HG03378 (cell line): ENCODE measurements at regions not wholly inside any gene's neighbourhood (a gene's known extent, or its start where the extent isn't known, plus 50 kb on each side); places are given as distances from the start of the nearest gene placed in this dataset.
"Not testable (repeated sequence)": the region's sequence is repeated elsewhere in the genome, so short reads cannot be mapped to it uniquely, and the experiment has no call there.

ENCODE experiments used
- ATAC-seq: cut with Tn5 transposase; IDR thresholded peaks from one replicate; pipeline ENCODE4 v1.9.1; 2021; ENCODE audit warnings: mild to moderate bottlenecking, moderate library complexity; ENCODE audit not compliant: unreplicated experiment

DNA sequence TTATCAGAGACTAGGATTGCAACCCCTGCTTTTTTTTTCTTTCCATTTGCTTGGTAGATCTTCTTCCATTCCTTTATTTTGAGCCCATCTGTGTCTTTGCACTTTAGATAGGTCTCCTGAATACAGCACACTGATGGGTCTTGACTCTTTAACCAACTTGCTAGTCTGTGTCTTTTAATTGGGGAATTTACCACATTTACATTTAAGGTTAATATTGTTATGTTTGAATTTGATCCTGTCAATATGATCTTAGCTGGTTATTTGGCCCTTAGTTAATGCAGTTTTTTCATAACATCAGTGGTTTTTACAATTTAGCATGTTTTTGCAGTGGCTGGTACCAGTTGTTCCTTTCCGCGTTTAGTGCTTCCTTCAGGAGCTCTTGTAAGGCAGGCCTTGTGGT lies 437.2 kb downstream of the ARL4A start:
- not testable (repeated sequence) for ATAC-seq

DNA sequence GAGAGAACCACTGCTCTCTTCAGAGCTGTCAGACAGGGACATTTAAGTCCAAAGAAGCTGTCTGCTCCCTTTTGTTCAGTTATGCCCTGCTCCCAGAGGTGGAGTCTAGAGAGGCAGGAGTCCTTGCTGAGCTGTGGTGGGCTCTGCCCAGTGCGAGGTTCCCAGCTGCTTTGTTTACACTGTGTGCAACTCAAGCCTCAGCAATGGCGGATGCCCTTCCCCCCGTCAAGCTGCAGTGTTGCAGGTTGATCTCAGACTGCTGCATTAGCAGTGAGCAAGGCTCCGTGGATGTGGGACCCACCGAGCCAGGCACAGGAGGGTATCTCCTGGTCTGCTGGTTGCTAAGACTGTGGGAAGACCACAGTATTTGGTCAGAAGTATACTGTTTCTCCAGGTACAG lies 438.9 kb downstream of the ARL4A start:
- no peak for ATAC-seq

DNA sequence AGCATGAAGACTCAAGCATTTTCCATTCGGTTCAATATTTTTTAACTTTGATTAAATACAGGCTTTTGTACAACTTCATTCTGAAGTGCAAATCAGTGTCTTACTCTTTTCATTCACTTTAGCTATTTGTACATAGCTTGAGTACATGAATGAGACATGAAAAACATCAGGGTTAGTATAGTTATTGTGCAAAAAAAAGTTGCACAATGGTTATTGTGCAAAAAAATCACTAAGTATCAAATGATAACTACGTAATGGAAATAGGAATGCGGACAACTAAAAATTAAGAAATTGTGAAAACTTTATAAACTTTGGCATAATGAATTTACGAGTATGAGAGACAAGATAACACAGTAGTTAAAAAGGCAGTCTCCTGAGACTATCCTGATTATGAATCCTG lies 442.9 kb downstream of the ARL4A start:
- no peak for ATAC-seq

DNA sequence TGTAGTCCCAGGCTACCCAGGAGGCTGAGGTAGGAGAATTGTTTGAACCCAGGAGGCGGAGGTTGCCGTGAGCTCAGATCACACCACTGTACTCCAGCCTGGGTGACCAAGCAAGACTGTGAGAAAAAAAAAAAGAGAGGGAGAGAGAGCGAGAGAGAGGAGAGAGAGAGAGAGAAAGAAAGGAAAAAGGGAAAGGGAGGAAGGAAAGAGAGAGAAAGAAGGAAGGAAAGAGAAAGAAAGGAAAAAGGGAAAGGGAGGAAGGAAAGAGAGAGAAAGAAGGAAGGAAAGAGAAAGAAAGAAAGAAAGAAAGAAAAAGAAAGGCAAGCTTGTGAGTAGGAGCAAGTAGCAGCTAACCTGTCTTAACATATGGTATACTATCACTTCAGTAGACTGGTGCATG lies 443.5 kb downstream of the ARL4A start:
- ATAC-seq, result not testable (repeated sequence)

DNA sequence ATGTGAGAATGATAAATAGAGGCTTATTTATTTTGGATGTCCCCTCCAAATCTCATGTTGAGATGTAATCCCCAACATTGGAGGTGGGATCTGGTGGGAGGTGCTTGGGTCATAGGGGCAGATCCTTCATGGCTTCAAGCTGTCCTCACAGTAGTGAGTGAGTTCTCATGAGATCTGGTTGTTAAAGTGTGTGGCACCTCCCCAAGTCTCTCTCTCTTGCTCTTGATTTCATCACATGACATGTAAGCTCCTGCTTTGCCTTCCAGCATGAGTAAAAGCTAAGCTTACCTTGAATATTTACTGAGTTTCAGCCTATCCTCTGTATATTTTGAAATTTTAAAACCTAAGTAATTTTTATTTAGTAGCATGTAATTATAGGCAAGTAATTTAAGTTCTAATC lies 444.9 kb downstream of the ARL4A start:
- no peak for ATAC-seq

DNA sequence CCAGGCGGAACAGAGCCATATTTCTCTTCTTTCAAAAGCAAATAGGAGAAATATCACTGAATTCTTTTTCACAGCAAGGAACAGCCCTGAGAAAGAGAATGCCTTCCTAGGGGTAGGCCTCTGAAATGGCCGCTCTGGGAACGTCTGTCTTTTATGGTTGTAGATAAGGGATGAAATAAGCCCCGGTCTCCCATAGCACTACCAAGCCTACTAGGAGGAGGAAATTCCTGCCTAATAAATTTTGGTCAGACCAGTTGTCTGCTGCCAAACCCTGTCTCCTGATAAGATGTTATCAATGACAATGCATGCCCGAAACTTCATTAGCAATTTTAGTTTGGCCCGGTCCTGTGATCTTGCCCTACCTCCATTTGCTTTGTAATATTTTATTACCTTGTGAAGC lies 448.9 kb downstream of the ARL4A start:
- ATAC-seq, result not testable (repeated sequence)

DNA sequence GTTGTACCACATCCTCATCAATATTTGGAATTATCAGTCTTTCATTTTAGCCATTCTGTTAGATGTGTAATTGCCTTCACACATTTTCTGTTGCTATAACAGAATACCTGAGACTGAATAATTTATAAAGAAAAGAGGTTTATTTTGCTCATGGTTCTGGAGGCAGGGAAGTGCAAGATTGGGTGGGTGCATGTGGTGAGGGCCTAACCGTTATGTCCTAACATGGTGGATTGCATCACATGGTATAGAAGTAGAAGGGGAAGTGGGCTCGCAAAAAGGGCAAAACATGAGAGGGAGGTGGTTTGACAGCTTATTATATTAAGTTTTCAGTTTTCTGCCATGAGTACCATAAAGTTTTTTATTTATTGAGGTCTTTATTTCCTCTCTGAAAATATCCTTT lies 452.0 kb downstream of the ARL4A start:
- ATAC-seq, result no peak

DNA sequence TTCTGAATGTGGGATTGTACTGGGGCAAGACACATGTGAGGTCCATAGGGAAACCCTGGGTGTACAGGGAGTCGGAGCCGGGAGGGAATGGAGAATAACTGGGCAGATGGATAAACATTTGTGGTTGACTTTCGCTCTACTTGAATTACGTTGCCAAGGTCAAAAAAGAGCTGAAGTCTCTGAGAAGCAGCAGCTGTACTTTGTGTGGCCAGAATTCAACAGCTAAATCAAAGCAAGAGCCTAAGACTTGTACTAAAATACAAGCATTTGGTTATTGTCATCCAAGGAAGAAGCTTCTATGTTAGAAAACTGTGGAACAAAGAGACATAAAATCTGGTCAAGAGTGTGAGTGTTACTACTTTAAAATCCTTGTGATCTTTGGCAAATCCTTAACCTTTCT lies 457.2 kb downstream of the ARL4A start:
- no peak for ATAC-seq

DNA sequence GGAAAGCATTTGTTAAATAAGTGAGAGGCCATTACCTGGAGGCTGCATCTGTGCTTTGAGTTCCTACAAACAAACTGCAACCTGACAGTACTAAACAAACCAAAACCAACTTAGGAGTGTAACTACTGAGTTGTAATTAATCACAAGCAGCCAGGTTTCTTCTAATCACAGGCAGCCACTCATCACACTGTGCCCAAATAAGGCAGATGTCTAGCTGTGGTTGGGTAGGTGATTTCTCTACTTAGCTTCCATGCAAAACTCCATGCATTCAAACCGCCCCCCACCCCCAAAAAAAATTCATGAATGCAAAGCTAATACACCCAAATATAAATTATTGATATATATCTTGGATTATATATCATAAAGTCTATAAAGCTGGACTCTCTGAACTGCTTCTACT lies 461.1 kb downstream of the ARL4A start:
- no peak for ATAC-seq

DNA sequence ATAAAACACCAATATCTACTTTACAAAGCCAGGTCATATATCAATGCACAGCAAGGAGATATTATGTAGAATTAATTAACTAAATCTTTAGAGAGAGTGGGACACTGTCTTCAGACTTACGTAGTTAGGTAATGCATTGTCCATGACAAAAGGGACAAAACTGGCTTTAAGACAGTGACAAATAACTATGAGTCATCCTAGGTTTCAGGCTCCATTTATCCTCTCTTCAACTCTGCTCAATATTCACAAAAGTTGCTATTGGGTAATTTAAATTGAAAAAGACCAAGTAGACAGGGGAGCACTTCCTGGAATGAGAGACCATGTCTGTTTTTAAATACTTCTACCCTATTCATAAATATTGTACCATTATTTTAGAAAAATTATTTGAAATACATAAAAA lies 464.5 kb downstream of the ARL4A start:
- ATAC-seq, result no peak

DNA sequence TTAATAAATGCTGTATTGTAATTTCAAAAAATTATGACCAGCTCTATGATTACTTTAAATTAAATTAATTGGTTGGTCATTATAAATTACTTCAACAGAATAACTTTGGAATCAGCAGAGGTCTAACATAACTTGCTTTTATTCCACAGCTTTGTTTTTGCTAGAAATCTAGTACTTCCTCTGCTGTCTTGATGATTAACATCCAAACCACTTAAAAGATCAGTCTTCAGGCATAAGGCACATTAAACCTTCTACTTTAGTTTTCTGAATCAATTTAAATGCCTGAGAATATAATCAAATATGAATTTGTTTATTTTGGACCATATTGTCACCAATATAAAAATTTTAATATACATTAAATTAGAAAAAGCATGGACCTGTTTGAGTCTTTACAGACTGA lies 465.3 kb downstream of the ARL4A start:
- ATAC-seq, result no peak

DNA sequence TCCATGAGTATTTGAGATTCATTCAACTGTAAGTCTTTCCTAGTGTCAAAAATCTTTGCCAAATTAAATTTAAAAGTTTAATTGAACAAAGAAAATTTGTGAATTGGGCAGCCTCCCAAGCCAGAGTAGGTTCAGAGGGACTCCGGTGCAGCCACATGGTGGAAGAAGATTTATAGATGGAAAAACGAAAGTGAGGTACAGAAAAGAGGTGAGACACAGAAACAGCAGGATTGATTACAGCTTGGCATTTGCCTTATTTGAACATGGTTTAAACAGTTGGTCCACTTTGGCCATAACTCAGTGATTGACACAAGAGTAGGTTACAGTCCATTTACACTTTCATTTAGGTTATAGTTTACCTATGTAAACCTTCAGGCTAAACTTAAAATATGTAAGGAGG lies 465.8 kb downstream of the ARL4A start:
- no peak for ATAC-seq

DNA sequence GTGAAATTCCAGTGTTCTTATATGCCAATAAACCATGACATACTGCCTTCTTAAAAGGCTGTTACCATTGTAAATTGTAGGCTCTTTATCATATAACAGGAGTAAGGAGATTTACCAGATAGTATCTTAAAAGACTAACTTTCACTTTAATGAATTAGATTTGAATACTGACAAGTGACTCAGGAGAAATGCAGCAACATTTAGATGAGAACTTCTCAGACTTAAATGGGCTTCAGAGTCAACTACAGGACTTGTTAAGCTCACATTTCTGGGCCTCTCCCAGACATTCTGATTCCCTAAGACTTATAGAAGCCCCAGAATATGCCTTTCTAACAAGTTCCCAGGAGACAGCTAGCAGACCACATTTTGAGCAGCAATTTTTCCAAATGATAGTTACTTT lies 466.3 kb downstream of the ARL4A start:
- no peak for ATAC-seq

DNA sequence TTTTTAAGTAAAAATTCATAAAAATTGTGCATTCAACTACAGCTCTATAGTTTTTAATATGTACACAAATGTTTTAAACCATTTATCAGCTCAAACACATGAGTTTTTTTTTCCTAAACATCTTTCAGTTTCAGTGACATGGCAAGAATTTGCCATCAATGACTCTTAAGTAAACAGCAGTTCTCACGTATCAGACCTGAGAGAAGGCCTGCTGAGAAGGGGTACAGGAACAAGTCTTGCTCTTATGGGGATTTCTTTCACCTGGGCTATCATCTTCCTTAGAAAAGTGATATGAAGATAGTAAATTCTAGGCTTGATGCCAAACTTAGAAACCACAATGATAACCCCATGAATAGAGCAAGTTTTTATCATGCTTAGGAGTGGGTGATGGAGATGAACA lies 467.8 kb downstream of the ARL4A start:
- no peak for ATAC-seq

DNA sequence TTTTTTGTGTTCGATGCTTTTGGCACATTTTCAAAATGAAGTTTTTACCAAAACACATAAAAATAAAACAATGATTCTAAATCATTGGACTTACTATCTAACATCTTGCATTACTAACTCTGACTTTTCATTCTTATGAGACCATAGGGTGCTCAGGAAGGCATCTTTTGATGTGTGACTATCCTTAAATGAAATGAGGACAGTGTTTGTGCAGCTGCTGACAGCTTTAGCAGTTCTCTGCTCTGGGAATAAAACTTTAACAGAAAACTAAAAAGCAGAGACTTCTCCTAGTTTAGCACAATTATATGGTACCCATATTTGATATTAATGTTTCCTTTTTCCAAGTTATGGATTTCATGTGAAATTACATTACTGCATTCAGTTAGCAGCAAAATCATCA lies 471.6 kb downstream of the ARL4A start:
- ATAC-seq, result no peak

DNA sequence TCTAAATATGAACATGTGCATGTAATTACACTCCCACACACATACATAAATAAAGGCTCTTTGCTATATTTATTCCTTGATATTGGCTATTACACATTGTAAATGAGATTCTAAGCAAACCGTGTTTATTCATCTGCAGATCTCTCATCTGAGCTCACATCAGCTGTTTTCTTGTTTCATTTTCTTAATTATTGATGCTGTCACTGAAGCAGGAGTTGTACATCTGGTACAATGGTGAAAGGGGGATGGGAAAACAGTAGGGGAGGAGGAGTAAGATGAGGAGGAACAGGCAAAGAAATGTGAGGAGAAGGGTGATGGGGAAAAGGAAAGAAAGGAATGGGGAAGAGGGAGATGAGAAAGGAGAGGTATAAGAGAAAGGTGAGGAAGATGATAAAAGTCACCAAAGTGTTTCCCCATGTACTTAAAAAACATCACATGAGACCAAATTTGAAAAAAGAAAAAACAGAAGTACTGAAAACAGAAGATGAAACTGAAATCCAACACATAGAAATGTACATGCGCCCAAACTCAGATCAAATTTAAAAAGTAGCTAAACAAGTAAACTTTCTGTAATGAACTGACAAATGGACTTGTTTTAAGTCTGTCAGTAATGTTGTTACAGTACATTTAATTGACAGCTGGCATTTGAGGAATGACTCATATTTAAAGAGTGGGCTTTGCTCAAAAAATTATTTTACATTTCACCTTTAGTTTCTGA lies 472.2 kb downstream of the ARL4A start:
- no peak for ATAC-seq

DNA sequence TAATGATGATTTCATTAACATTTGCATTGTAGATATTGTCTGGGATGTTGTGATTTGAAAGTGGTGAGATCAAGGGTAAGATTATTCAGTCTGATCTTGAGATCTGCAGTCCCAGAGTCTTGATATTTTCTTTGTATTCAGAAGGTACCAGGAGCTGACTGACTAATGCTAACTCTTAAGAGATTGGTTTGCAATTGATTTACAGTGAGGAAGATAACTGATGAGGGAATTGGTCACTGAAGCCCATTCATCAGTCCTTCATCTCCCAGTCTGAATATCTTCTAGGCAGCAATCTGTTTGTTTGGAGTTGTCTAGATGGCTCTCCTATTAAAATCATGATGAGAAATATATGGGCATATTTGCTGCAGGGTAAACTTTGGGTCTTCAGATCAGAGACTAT lies 473.7 kb downstream of the ARL4A start:
- ATAC-seq, result no peak

DNA sequence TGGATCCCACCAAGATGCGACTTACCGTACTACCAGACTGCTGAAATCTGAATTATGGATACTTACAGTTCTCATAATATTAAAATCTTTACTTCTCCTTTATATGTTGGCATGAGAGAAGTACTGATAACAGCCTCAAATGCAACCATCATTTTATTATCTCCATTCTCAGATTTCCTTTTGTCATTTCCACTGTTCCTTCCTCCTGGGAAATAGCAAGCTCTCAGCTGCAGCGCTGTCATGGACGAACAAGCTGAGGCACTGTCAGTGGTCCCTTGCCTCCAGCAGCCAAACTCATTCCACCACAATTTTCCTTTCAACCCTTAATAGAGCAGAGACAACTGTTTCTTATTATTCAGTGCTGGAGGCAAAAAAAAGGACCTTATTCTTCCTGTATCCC lies 478.4 kb downstream of the ARL4A start:
- ATAC-seq, result no peak

DNA sequence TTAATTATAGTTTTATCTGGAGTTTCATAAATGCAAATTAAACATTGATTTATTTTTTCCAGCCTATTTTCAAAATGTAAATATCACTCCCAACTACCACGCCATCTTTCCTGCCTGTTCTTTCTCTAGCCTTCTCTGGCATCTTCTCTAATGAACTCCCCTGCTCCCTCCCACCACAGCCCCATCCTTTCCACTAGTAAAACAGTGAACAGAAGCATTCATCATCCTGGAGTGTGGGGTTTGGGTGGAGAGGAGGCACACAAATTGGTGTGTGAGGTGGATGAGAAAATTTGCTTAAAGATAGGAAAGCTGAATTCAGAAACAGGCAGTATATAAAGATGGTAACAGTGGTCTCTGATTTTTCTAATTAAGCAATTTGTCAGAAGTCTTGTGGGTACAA lies 479.4 kb downstream of the ARL4A start:
- no peak for ATAC-seq

DNA sequence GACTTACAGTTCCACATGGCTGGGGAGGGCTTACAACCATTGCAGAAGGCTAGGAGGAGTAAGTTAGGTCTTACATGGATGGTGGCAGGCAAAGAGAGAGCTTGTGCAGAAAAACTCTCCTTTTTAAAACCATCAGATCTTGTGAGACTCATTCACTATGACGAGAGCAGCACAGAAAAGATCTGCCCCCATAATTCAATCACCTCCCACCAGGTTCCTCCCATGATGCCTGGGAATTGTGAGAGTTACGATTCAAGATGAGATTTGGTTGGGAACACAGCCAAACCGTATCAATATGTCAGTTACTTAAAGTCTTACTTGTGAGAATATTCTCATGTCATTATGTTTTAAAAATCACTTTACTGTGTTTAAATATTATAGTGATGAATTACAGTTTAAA lies 481.9 kb downstream of the ARL4A start:
- no peak for ATAC-seq

DNA sequence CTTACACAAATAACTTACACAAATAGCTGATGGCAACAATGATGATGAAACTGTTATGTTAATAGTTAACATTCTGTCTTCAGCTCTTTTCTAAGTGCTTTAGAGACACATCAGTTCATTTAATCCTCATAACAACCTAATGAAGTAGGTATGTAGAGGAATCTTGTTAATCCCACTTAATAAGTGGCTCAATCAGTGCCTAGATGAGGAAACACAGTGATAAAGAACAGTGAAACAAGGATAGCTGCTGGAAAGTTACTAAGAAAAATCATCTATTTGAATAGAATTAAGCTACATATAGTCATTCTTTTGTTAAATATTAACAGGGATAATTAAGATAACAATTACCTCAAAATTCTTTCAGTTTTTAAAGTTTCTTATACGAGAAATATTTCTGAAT lies 487.6 kb downstream of the ARL4A start:
- no peak for ATAC-seq

DNA sequence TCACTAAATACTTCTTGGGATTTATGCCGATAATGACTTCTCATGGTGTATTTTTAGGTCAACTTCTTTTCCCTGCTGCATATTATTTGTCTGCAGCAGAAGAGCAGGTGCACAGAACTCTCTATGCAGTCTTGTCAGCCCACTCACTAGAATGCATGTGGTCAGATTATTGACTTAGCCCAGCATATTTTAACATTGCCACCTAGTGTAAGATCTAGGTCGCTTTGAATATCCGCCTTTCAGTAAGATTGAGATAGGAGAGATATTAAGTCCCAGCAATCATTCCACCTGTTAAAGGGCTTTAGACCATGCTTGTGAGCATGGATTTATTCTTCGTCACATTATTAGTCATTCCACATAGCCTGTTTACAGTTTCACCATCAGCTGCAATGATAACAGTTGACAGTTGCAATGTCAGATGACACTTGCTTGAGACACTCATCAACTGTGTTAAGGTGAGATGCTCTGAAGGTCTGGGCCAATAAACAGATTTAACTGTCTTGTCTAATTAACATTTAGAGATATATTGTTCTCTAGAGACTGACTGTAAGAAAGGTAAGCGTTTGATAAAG lies 491.7 kb downstream of the ARL4A start:
- ATAC-seq, result no peak
